ENCODE measurements at regions not wholly inside any gene's neighbourhood (a gene's known extent, or its start where the extent isn't known, plus 50 kb on each side); places are given as distances from the start of the nearest gene placed in this dataset.

DNA sequence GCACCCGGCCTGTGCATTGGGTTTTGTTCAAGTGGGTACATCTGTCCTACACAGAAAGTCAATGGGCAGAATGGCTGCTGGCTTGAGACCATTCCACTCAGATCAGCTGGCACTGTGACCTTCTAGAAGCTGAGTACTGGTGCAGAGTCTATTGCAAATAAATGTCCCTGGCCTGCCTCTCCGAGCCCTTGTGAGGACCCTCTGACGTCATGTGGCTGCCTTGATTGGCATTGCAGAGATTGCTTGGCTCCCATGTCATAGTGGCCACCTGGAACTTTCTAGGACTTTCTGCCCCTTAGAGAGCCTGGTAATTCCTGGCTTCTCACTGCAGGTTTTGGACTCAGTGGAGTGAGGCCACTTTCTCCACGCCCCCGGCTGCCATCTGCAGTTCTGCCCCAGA, 211.3 kb downstream of the ENGASE start:
- TF ChIP-seq REST (IDR thresholded peaks at IDR 0.05) (no peak), CTCF (IDR thresholded peaks at IDR 0.05) (no peak)

Measured in A549 (cell line).